Fibroblast of lung (primary cell): ENCODE measurements at regions not wholly inside any gene's neighbourhood (a gene's known extent, or its start where the extent isn't known, plus 50 kb on each side); places are given as distances from the start of the nearest gene placed in this dataset.

Experiments used
- DNase-seq, 2 donors: peaks; one replicate each; pipeline versions ENCODE4 v3.0.0 to v3.0.0-alpha.2; 2010; ENCODE audit warnings: low read depth in 2 of 2
- H2AFZ ChIP-seq: 2 replicates; pipeline ENCODE4 v1.5.1; 2012; ENCODE audit warnings: low read length, control low read depth, inconsistent platforms
- H3K27ac ChIP-seq: 2 replicates; pipeline ENCODE4 v1.5.1; 2011; ENCODE audit warnings: low read length, control low read depth; ENCODE audit not compliant: insufficient read depth
- H3K27me3 ChIP-seq: 2 replicates; pipeline ENCODE4 v1.5.1; 2011; ENCODE audit warnings: mild to moderate bottlenecking, low read length; ENCODE audit not compliant: control insufficient read depth, insufficient read depth
- H3K36me3 ChIP-seq: 2 replicates; pipeline ENCODE4 v1.5.1; 2011; ENCODE audit warnings: low read length; ENCODE audit not compliant: control insufficient read depth, insufficient read depth
- H3K4me1 ChIP-seq: 2 replicates; pipeline ENCODE4 v1.5.1; 2011; ENCODE audit warnings: low read length; ENCODE audit not compliant: control insufficient read depth, insufficient read depth; ENCODE audit errors: extremely low read depth
- H3K4me2 ChIP-seq: 2 replicates; pipeline ENCODE4 v1.5.1; 2011; ENCODE audit warnings: low read length, control low read depth; ENCODE audit not compliant: insufficient read depth; ENCODE audit errors: extremely low read depth
- H3K4me3 ChIP-seq, 4 experiments: fragments of 200-600 bp in 1 of 4; sonication (generic) in 1 of 4; replicated peaks in 1 of 4; 2 replicates each; pipeline ENCODE4 v1.5.1; 2011 to 2016; ENCODE audit warnings: low read length in 4 of 4, low read depth in 3 of 4, mild to moderate bottlenecking in 3 of 4, control low read depth in 2 of 4, inconsistent platforms in 1 of 4, mixed read lengths in 1 of 4; ENCODE audit not compliant: insufficient read depth in 1 of 4; ENCODE audit errors: control extremely low read depth in 1 of 4
- H3K79me2 ChIP-seq: 2 replicates; pipeline ENCODE4 v1.5.1; 2012; ENCODE audit warnings: mild to moderate bottlenecking, low read length, inconsistent platforms; ENCODE audit not compliant: control insufficient read depth, insufficient read depth
- H3K9ac ChIP-seq: 2 replicates; pipeline ENCODE4 v1.5.1; 2011; ENCODE audit warnings: mild to moderate bottlenecking, low read length, control low read depth; ENCODE audit not compliant: insufficient read depth
- H3K9me3 ChIP-seq: 2 replicates; pipeline ENCODE4 v1.5.1; 2012; ENCODE audit warnings: low read depth, low read length; ENCODE audit not compliant: control insufficient read depth, insufficient read depth
- H4K20me1 ChIP-seq: 2 replicates; pipeline ENCODE4 v1.5.1; 2011; ENCODE audit warnings: low read length; ENCODE audit not compliant: control insufficient read depth, insufficient read depth; ENCODE audit errors: extremely low read depth
- CTCF ChIP-seq, 2 donors: IDR thresholded peaks in 1 of 2; conservative IDR thresholded peaks in 1 of 2; 1 replicate in 1 of 2; 2 replicates in 1 of 2; pipeline ENCODE4 v1.5.1; 2011 to 2012; ENCODE audit warnings: low read length in 2 of 2, control low read depth in 1 of 2, inconsistent platforms in 1 of 2, low read depth in 1 of 2, mild to moderate bottlenecking in 1 of 2
- EZH2 ChIP-seq: IDR thresholded peaks from 2 replicates; pipeline ENCODE4 v1.5.1; 2012; ENCODE audit warnings: low read length, control low read depth, mild to moderate bottlenecking; ENCODE audit errors: missing control alignments

GRCh38 chr7:346116-346898, 56.3 kb downstream of the FOXL3 start:
- no peak overlapping the region for H3K4me3 ChIP-seq
- H3K79me2 ChIP-seq, result no peaks in the 10 kb centered on the region
- no peaks in the 10 kb centered on the region for H4K20me1 ChIP-seq
- H3K9me3 ChIP-seq, result no peaks in the 10 kb centered on the region
- no peak overlapping the region for H2AFZ ChIP-seq
- H3K27ac ChIP-seq, result no peak overlapping the region
- H3K4me2 ChIP-seq, result no peak overlapping the region
- no peaks in the 10 kb centered on the region for H3K4me1 ChIP-seq
- no peak overlapping the region for H3K9ac ChIP-seq
- H3K36me3 ChIP-seq, result no peaks in the 10 kb centered on the region
- TF ChIP-seq EZH2 (no peak), CTCF (conservative IDR thresholded peaks at IDR 0.05 in 1 of 2, IDR thresholded peaks at IDR 0.05 in 1 of 2; ENCODE audit: low read depth in 1 of 2, low read length in 2 of 2) (no peak)
- H3K27me3 ChIP-seq, result no peaks in the 10 kb centered on the region
- no peak for DNase-seq

GRCh38 chr7:347001-347590, 57.1 kb downstream of the FOXL3 start:
- no peak overlapping the region for H3K9ac ChIP-seq
- no peak overlapping the region for H3K4me2 ChIP-seq
- no peak overlapping the region for H3K4me3 ChIP-seq
- TF ChIP-seq CTCF (conservative IDR thresholded peaks at IDR 0.05 in 1 of 2, IDR thresholded peaks at IDR 0.05 in 1 of 2; ENCODE audit: low read depth in 1 of 2, low read length in 2 of 2) (no peak), EZH2 (no peak)
- H3K27me3 ChIP-seq, result no peaks in the 10 kb centered on the region
- H3K36me3 ChIP-seq, result no peaks in the 10 kb centered on the region
- H2AFZ ChIP-seq, result no peak overlapping the region
- H3K79me2 ChIP-seq, result no peaks in the 10 kb centered on the region
- no peaks in the 10 kb centered on the region for H4K20me1 ChIP-seq
- DNase-seq, result no peak
- no peaks in the 10 kb centered on the region for H3K9me3 ChIP-seq
- H3K27ac ChIP-seq, result no peak overlapping the region
- H3K4me1 ChIP-seq, result no peaks in the 10 kb centered on the region

- Histone ChIP-seq H2AFZ (no peak overlapping the region), H3K9me3 (no peaks in the 10 kb centered on the region), H3K27me3 (no peaks in the 10 kb centered on the region), H3K27ac (no peak overlapping the region), H3K4me1 (no peaks in the 10 kb centered on the region), H3K36me3 (no peaks in the 10 kb centered on the region), H4K20me1 (no peaks in the 10 kb centered on the region), H3K9ac (no peak overlapping the region), H3K4me2 (no peak overlapping the region), H3K4me3 (no peak overlapping the region), H3K79me2 (no peaks in the 10 kb centered on the region)
- DNase-seq, result no peak
- TF ChIP-seq EZH2, result no peak
- TF ChIP-seq CTCF (conservative IDR thresholded peaks at IDR 0.05 in 1 of 2, IDR thresholded peaks at IDR 0.05 in 1 of 2; ENCODE audit: low read depth in 1 of 2, low read length in 2 of 2), result no peak
These were observed 57.9 kb downstream of the FOXL3 start for GRCh38 chr7:347644-348479.
